ENCODE measurements at regions not wholly inside any gene's neighbourhood (a gene's known extent, or its start where the extent isn't known, plus 50 kb on each side); places are given as distances from the start of the nearest gene placed in this dataset.

DNA sequence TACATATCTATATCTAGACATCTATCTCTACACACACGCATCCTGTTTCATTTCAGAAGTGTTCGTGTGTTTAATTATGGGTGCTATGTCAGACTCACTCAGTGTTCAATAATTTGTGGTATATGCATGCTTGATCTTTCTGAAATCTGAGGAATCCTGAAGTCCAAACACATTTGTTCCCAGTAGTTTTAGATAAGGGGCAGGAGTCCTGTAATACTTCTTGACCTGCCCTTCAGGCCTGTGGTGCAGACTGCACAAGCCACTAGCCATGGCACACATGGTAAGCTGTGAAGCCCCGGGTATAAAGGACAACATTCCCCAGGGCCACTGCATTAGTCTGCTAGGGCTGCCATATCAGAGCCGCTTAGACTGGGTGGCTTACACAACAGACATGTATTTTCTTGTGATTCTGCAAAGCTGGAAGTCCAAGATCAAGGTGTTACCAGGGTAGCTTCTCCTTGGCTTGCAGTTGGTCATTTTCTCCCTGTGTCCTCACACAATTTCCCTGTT is 267.2 kb downstream of the RHOU start:
- no peaks in the 10 kb centered on the region for H3K27me3 ChIP-seq

DNA sequence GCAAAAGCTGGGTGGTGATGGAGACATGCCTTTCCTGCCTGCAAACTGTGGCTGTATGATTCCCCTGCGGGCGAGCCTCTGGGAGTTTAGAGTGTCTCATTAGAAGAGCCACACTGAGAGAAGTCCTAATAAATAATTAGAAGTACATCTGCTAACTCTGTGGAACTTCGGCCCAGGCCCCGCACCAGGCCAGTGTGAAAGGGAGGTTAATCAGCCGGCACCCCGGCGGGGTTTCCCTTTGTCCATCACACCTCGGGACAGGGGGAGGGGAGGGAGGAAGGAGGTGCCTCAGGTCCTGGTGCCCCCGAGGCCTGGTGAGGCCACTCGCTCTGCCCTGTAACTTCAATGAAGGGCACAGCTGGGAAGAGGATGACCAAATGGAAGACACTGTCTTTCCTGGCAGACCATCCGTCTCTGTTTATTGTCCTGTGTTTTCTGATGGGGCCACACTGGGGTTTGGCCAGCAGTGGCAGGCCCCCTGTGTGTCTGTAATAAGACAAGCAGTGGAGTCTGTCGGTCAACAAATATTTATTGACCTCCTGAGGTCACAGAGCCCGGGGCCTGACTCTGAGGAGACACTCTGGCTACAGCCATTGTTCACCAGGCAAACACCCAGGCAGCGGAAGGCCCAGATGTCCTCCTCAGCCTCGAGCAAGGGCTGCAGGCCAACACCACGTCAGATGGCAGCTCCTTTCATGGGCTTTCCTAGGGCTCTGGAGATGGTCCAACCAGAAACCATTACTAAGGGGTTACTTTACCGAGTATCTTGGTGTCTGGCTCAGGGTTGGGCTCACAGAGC is 267.5 kb upstream of the RAB4A start:
- TF ChIP-seq POLR2A (IDR thresholded peaks at IDR 0.05), result no peak
- TF ChIP-seq, protein P1, sequence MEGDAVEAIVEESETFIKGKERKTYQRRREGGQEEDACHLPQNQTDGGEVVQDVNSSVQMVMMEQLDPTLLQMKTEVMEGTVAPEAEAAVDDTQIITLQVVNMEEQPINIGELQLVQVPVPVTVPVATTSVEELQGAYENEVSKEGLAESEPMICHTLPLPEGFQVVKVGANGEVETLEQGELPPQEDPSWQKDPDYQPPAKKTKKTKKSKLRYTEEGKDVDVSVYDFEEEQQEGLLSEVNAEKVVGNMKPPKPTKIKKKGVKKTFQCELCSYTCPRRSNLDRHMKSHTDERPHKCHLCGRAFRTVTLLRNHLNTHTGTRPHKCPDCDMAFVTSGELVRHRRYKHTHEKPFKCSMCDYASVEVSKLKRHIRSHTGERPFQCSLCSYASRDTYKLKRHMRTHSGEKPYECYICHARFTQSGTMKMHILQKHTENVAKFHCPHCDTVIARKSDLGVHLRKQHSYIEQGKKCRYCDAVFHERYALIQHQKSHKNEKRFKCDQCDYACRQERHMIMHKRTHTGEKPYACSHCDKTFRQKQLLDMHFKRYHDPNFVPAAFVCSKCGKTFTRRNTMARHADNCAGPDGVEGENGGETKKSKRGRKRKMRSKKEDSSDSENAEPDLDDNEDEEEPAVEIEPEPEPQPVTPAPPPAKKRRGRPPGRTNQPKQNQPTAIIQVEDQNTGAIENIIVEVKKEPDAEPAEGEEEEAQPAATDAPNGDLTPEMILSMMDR (IDR thresholded peaks at IDR 0.05), result no peak
- no peak overlapping the region for H3K4me3 ChIP-seq
- no peaks in the 10 kb centered on the region for H3K27me3 ChIP-seq
- WGBS, 4 donors, result 82 to 94% (median 88%) methylated on average over 6 to 17 of the region's 17 CpGs
- no peaks in the 10 kb centered on the region for H3K36me3 ChIP-seq (replicated peaks in 1 of 2)
- H3K9me3 ChIP-seq (replicated peaks in 1 of 3), result no peaks in the 10 kb centered on the region
- H3K27ac ChIP-seq, result no peak overlapping the region
- H3K4me1 ChIP-seq (replicated peaks in 1 of 2), result no peaks in the 10 kb centered on the region
- DNase-seq, result no peak
- intact Hi-C loops (cut with DNase I), result no loop called here

More for the DNA sequence above, 267.2 kb downstream of the RHOU start:
- DNase-seq, result no peak
- Histone ChIP-seq H3K27ac (no peak overlapping the region), H3K4me3 (no peak overlapping the region), H3K9me3 (replicated peaks in 1 of 3) (no peaks in the 10 kb centered on the region), H3K4me1 (replicated peaks in 1 of 2) (no peaks in the 10 kb centered on the region), H3K36me3 (replicated peaks in 1 of 2) (no peaks in the 10 kb centered on the region)
- 85 to 92% (median 85%) methylated on average over 4 of the region's 4 CpGs for WGBS, 4 donors
- intact Hi-C loops (cut with DNase I), result no loop called here
- TF ChIP-seq POLR2A (IDR thresholded peaks at IDR 0.05), result no peak
- TF ChIP-seq, protein P1 (IDR thresholded peaks at IDR 0.05), result no peak

DNA sequence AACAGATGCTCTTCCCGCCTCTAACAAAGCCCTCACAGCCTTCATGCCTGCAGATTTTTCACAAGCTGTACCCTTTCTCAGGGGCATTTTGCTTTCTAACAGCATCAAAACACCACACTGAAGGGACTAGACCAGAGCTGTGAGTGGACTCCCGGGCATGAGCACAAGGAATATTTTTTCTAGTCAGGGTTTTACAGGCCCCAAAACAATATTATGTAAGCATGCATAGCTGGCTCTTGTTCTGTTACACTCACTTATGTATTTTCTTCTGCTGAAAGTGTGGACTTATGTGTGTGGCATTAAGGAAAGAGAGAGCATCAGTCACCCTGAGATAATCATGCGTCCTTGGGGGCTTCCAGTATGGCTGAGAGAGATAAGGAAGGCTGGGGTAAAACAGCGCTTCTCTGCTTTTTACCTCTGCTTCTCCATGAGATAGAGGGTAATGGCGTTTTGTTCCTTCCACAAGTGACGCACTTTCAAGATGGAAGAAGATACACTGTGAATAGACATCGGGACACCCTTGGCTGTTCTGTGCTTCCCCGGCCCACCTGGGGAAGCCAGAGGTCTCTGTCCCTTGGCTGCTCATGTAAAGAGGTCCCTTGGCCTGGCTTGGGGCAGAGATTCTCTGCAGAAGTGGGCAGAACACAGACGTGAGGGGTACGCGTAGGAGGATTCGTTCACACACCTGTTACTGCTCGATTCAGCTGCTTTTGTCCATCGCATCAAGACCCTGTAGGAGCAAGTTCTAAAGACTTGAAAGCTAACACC is 266.7 kb upstream of the RAB4A start:
- H3K36me3 ChIP-seq (replicated peaks in 1 of 2), result no peaks in the 10 kb centered on the region
- intact Hi-C loops (cut with DNase I), result no loop called here
- H3K4me3 ChIP-seq, result no peak overlapping the region
- H3K4me1 ChIP-seq (replicated peaks in 1 of 2), result no peaks in the 10 kb centered on the region
- H3K27ac ChIP-seq, result no peak overlapping the region
- no peaks in the 10 kb centered on the region for H3K27me3 ChIP-seq
- TF ChIP-seq POLR2A (IDR thresholded peaks at IDR 0.05), result no peak
- TF ChIP-seq, protein P1 (IDR thresholded peaks at IDR 0.05), result no peak
- WGBS, 4 donors, result 88 to 91% (median 90%) methylated on average over 14 of the region's 14 CpGs
- DNase-seq, result no peak
- H3K9me3 ChIP-seq (replicated peaks in 1 of 3), result no peaks in the 10 kb centered on the region

DNA sequence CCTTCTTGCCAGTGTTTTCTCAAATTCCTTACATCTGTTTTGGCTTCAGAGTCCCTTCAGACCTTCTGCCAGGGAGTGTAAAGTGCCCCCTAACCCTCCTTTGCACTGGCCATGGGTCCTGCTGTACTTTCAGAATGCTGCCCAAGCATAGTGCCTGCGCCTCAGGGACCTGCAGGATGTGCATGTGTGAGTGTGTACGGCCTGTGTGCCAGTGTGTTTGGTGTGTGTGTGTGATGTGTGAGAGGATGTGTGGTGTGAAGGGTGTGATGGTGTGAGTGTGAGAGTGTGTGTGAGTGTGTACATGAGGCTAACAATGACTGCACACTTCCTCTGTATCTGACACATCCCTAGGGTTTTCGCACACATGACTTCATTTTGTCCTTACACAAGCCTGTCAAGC is 265.8 kb upstream of the RAB4A start:
- no peak overlapping the region for H3K4me3 ChIP-seq
- no peak overlapping the region for H3K27ac ChIP-seq
- 97 to 100% (median 97%) methylated on average over 3 of the region's 3 CpGs for WGBS, 4 donors
- intact Hi-C loops (cut with DNase I), result no loop called here
- H3K4me1 ChIP-seq (replicated peaks in 1 of 2), result no peaks in the 10 kb centered on the region
- H3K36me3 ChIP-seq (replicated peaks in 1 of 2), result no peaks in the 10 kb centered on the region
- no peaks in the 10 kb centered on the region for H3K9me3 ChIP-seq (replicated peaks in 1 of 3)
- DNase-seq, result no peak
- no peaks in the 10 kb centered on the region for H3K27me3 ChIP-seq
- TF ChIP-seq, protein P1 (IDR thresholded peaks at IDR 0.05), result no peak
- TF ChIP-seq POLR2A (IDR thresholded peaks at IDR 0.05), result no peak
